Progenitor cell of endocrine pancreas (in vitro differentiated cells): ENCODE measurements at regions not wholly inside any gene's neighbourhood (a gene's known extent, or its start where the extent isn't known, plus 50 kb on each side); places are given as distances from the start of the nearest gene placed in this dataset.

Source experiments
- DNase-seq: peaks from one replicate; pipeline ENCODE4 v3.0.0; 2021; ENCODE audit warnings: low spot score; ENCODE audit not compliant: unreplicated experiment
- H3K27ac Mint-ChIP-seq: 2 replicates; pipeline ENCODE4 v1.8.0; 2021; ENCODE audit warnings: mild to moderate bottlenecking, moderate library complexity, mixed read lengths
- H3K27me3 Mint-ChIP-seq: 2 replicates; pipeline ENCODE4 v1.8.0; 2021; ENCODE audit warnings: mixed read lengths
- H3K36me3 Mint-ChIP-seq: 2 replicates; pipeline ENCODE4 v1.8.0; 2022; ENCODE audit warnings: mixed read lengths; ENCODE audit not compliant: insufficient read depth
- H3K4me1 Mint-ChIP-seq: 2 replicates; pipeline ENCODE4 v1.8.0; 2021; ENCODE audit warnings: low read depth, mixed read lengths
- H3K4me3 Mint-ChIP-seq: 2 replicates; pipeline ENCODE4 v1.8.0; 2021; ENCODE audit warnings: low read depth, mild to moderate bottlenecking, moderate library complexity, mixed read lengths
- H3K9me3 Mint-ChIP-seq: 2 replicates; pipeline ENCODE4 v1.8.0; 2021; ENCODE audit warnings: low read depth, mixed read lengths
- TF ChIP-seq, protein P1 (sequence below): fragments of 200-600 bp; sonication (generic); IDR thresholded peaks from one replicate; pipeline ENCODE4 v1.5.0; 2021; ENCODE audit warnings: antibody characterized with exemption, mild to moderate bottlenecking; ENCODE audit not compliant: unreplicated experiment

DNA sequence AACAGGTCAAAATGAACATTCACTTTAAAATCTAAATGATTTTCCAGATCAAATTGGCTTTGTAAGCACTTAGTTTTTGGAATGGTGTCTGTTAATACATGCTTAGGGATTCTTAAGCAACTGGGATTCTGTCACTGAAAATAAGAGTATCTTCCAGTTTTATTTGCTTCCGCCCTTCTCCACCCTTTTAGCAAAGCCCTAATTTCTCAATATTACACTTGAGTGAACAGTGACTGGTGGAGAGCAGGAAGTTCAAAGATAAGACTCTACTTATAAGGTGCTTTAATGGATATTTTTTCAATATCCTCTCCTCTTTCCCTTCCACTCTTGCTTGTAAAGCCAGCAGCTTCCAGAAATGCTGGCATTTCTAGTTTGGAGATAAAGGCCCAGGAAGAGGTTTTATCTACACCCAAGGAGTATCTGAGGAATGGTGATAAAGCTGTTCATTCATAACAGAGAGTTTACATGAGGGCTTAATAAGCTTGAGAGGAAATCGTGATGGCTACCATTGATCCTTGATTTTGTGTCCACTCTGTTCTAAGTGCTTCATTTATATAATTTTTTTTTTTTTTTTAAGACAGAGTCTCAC, 265.9 kb upstream of the PRICKLE1 start:
- no peaks in the 10 kb centered on the region for H3K27me3 Mint-ChIP-seq

DNA sequence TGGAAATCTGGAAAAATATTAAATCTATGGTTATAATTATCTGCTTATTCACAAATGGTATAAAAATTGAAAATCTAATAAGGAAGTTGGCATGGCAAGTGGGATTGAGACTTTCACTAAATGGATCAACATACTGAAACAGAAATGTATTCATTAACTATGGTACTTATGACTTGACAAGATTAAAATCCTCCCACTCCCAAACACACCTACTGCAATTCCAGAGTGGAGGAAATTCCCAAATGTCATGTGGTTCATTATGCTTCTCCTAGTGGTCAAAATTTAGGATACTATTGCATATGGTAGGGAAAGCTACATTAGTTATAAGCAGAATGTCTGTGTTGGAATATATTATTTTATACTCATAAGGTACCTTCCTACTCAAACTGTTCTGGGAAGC, 265.3 kb upstream of the PRICKLE1 start:
- Mint-ChIP-seq H3K36me3 (no peaks in the 10 kb centered on the region), H3K4me3 (no peak overlapping the region), H3K4me1 (peaks cover 6% of the 10 kb centered on the region), H3K27me3 (no peaks in the 10 kb centered on the region), H3K27ac (no peak overlapping the region), H3K9me3 (peaks cover 3% of the 10 kb centered on the region)
- no peak for DNase-seq
- TF ChIP-seq, protein P1, sequence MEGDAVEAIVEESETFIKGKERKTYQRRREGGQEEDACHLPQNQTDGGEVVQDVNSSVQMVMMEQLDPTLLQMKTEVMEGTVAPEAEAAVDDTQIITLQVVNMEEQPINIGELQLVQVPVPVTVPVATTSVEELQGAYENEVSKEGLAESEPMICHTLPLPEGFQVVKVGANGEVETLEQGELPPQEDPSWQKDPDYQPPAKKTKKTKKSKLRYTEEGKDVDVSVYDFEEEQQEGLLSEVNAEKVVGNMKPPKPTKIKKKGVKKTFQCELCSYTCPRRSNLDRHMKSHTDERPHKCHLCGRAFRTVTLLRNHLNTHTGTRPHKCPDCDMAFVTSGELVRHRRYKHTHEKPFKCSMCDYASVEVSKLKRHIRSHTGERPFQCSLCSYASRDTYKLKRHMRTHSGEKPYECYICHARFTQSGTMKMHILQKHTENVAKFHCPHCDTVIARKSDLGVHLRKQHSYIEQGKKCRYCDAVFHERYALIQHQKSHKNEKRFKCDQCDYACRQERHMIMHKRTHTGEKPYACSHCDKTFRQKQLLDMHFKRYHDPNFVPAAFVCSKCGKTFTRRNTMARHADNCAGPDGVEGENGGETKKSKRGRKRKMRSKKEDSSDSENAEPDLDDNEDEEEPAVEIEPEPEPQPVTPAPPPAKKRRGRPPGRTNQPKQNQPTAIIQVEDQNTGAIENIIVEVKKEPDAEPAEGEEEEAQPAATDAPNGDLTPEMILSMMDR = no peak

More for the DNA sequence above, 265.9 kb upstream of the PRICKLE1 start:
- no peak overlapping the region for H3K27ac Mint-ChIP-seq
- H3K4me1 Mint-ChIP-seq = peaks cover 6% of the 10 kb centered on the region
- no peak overlapping the region for H3K4me3 Mint-ChIP-seq
- peaks cover 3% of the 10 kb centered on the region for H3K9me3 Mint-ChIP-seq
- DNase-seq = no peak
- TF ChIP-seq, protein P1 = no peak
- no peaks in the 10 kb centered on the region for H3K36me3 Mint-ChIP-seq

DNA sequence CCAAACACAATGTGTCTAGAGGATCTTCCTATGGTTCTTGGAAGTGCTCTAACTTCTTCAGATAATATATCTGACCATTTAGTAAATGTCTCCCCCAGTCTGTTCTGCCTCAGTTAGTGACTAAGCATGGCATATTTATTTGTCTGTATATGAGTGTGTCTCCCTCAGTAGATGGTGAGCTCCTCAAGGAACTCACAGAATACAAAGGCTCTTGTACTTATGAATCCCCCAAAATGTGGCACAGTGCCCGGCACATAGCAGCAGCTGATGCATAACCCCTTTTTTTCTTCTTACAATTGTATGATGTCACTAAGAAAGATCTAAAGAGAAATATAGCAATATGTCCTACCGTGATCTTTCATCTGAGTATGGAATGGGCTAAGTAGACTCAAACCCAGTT, 264.7 kb upstream of the PRICKLE1 start:
- Mint-ChIP-seq H3K27me3 (no peaks in the 10 kb centered on the region), H3K9me3 (peaks cover 3% of the 10 kb centered on the region), H3K4me3 (no peak overlapping the region), H3K4me1 (peaks cover 6% of the 10 kb centered on the region), H3K36me3 (no peaks in the 10 kb centered on the region), H3K27ac (no peak overlapping the region)
- TF ChIP-seq, protein P1 = no peak
- DNase-seq = no peak

DNA sequence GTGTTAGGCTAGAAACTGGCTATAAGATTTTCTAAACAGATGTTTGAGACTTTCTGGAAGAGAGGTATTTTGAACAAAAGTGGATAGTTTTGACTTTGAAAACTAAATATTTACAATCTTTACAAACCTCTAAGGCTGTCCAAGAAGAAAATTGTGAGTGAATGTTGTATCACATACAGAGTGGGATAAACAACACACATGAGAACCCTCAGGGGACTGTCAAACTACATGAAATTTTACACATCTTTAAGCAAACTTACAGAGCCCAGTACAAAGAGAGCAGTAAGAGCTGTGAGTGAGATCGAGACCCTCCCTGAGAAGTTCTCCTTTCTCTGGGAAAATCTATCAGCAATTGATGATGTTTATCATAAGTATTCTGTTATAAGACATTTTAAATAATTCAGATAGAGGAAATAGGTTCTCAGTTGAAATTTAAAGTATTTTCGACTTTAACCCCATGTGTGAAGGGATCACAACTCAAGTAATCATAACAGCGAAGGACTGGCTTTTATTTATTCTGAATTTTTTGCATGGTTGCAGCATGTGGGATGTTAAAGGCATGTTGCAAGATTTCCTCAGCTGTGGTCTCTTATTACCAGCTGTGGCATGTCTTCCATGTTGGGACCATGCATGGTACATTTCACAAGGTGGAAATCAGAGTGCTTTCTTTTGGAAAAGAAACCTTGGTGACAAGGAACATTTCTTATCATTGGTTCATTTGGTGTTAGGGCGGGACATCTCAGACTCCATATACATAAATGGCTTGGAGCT, 264.0 kb upstream of the PRICKLE1 start:
- TF ChIP-seq, protein P1 = no peak
- no peak overlapping the region for H3K27ac Mint-ChIP-seq
- H3K9me3 Mint-ChIP-seq = peaks cover 3% of the 10 kb centered on the region
- DNase-seq = no peak
- H3K27me3 Mint-ChIP-seq = no peaks in the 10 kb centered on the region
- H3K4me3 Mint-ChIP-seq = no peak overlapping the region
- no peaks in the 10 kb centered on the region for H3K36me3 Mint-ChIP-seq
- H3K4me1 Mint-ChIP-seq = peaks cover 6% of the 10 kb centered on the region

DNA sequence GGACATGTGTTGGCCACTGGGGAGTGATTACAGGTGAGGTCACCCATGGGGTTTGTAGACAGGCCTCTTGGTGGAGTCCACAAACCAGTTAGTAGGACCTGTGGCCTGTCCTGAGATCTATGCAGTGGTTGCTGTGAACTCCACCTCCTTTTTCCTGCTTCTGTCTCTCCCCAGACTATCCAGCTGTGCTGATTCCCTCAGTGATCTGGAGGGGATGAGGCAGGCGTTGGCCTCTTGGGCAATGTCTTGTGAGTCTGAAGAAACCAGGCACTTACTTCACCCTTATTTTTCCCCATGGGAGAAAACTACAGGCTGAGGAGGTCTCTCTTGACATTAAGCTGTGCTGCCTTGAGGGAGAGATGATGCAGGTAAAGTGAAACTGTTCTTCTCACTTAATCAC, 257.2 kb upstream of the PRICKLE1 start:
- no peak overlapping the region for H3K4me3 Mint-ChIP-seq
- H3K27ac Mint-ChIP-seq = no peak overlapping the region
- no peaks in the 10 kb centered on the region for H3K27me3 Mint-ChIP-seq
- no peaks in the 10 kb centered on the region for H3K36me3 Mint-ChIP-seq
- no peaks in the 10 kb centered on the region for H3K4me1 Mint-ChIP-seq
- peaks cover 9% of the 10 kb centered on the region for H3K9me3 Mint-ChIP-seq
- TF ChIP-seq, protein P1 = no peak
- no peak for DNase-seq
